ENCODE measurements at regions not wholly inside any gene's neighbourhood (a gene's known extent, or its start where the extent isn't known, plus 50 kb on each side); places are given as distances from the start of the nearest gene placed in this dataset.

GRCh38 chr10:111968647-111969046 is 214.9 kb downstream of the GPAM start:
- Mint-ChIP-seq H3K27ac (no peak overlapping the region), H3K4me3 (no peak overlapping the region), H3K4me1 (ENCODE audit: low read depth) (no peaks in the 10 kb centered on the region), H3K27me3 (no peaks in the 10 kb centered on the region), H3K9me3 (peaks cover 9% of the 10 kb centered on the region), H3K36me3 (no peaks in the 10 kb centered on the region)
- ChIA-PET POLR2A (no interaction called here), CTCF (no interaction called here)
- intact Hi-C loops (cut with micrococcal nuclease) = no loop called here
- no peak for DNase-seq

GRCh38 chr10:111970111-111970510 is 213.5 kb downstream of the GPAM start:
- Mint-ChIP-seq H3K4me3 (no peak overlapping the region), H3K27me3 (no peaks in the 10 kb centered on the region), H3K9me3 (peaks cover 8% of the 10 kb centered on the region), H3K27ac (no peak overlapping the region), H3K36me3 (no peaks in the 10 kb centered on the region), H3K4me1 (ENCODE audit: low read depth) (no peaks in the 10 kb centered on the region)
- ChIA-PET POLR2A (no interaction called here), CTCF (no interaction called here)
- intact Hi-C loops (cut with micrococcal nuclease) = no loop called here
- no peak for DNase-seq

- no peaks in the 10 kb centered on the region for H3K36me3 Mint-ChIP-seq
Observed at GRCh38 chr10:111972109-111972508, 211.5 kb downstream of the GPAM start.

GRCh38 chr10:111973306-111973705 is 210.3 kb downstream of the GPAM start:
- POLR2A ChIA-PET = no interaction called here
- no peak for DNase-seq
- H3K4me3 Mint-ChIP-seq = no peak overlapping the region
- intact Hi-C loops (cut with micrococcal nuclease) = no loop called here
- CTCF ChIA-PET = no interaction called here
- no peaks in the 10 kb centered on the region for H3K36me3 Mint-ChIP-seq
- no peaks in the 10 kb centered on the region for H3K4me1 Mint-ChIP-seq (ENCODE audit: low read depth)
- H3K27ac Mint-ChIP-seq = no peak overlapping the region
- no peaks in the 10 kb centered on the region for H3K9me3 Mint-ChIP-seq
- H3K27me3 Mint-ChIP-seq = no peaks in the 10 kb centered on the region

More at GRCh38 chr10:111972109-111972508, 211.5 kb downstream of the GPAM start:
- no peaks in the 10 kb centered on the region for H3K27me3 Mint-ChIP-seq
- no peak for DNase-seq
- H3K9me3 Mint-ChIP-seq = peaks cover 2% of the 10 kb centered on the region
- intact Hi-C loops (cut with micrococcal nuclease) = no loop called here
- no peaks in the 10 kb centered on the region for H3K4me1 Mint-ChIP-seq (ENCODE audit: low read depth)
- POLR2A ChIA-PET = no interaction called here
- no peak overlapping the region for H3K27ac Mint-ChIP-seq
- H3K4me3 Mint-ChIP-seq = no peak overlapping the region
- CTCF ChIA-PET = no interaction called here

GRCh38 chr10:111973826-111974225 is 209.7 kb downstream of the GPAM start:
- Mint-ChIP-seq H3K27me3 (no peaks in the 10 kb centered on the region), H3K9me3 (no peaks in the 10 kb centered on the region), H3K27ac (no peak overlapping the region), H3K36me3 (no peaks in the 10 kb centered on the region), H3K4me1 (ENCODE audit: low read depth) (no peaks in the 10 kb centered on the region), H3K4me3 (no peak overlapping the region)
- ChIA-PET CTCF (no interaction called here), POLR2A (no interaction called here)
- DNase-seq = no peak
- intact Hi-C loops (cut with micrococcal nuclease) = no loop called here

- intact Hi-C loops (cut with micrococcal nuclease) = no loop called here
- Mint-ChIP-seq H3K27me3 (no peaks in the 10 kb centered on the region), H3K9me3 (no peaks in the 10 kb centered on the region), H3K36me3 (no peaks in the 10 kb centered on the region), H3K27ac (no peak overlapping the region), H3K4me1 (ENCODE audit: low read depth) (no peaks in the 10 kb centered on the region), H3K4me3 (no peak overlapping the region)
- CTCF ChIA-PET = no interaction called here
- DNase-seq = no peak
- POLR2A ChIA-PET = no interaction called here
Observed at GRCh38 chr10:111974325-111974724, 209.2 kb downstream of the GPAM start.

- H3K27ac Mint-ChIP-seq = no peak overlapping the region
- no peak for DNase-seq
- no peaks in the 10 kb centered on the region for H3K27me3 Mint-ChIP-seq
- CTCF ChIA-PET = no interaction called here
- POLR2A ChIA-PET = no interaction called here
- H3K36me3 Mint-ChIP-seq = no peaks in the 10 kb centered on the region
- H3K9me3 Mint-ChIP-seq = no peaks in the 10 kb centered on the region
- no peak overlapping the region for H3K4me3 Mint-ChIP-seq
- H3K4me1 Mint-ChIP-seq (ENCODE audit: low read depth) = no peaks in the 10 kb centered on the region
- intact Hi-C loops (cut with micrococcal nuclease) = no loop called here
Observed at GRCh38 chr10:111976557-111976956, 207.0 kb downstream of the GPAM start.

- no peaks in the 10 kb centered on the region for H3K9me3 Mint-ChIP-seq
- intact Hi-C loops (cut with micrococcal nuclease) = no loop called here
- no peaks in the 10 kb centered on the region for H3K4me1 Mint-ChIP-seq (ENCODE audit: low read depth)
- ChIA-PET POLR2A (no interaction called here), CTCF (no interaction called here)
- H3K4me3 Mint-ChIP-seq = no peak overlapping the region
- H3K27ac Mint-ChIP-seq = no peak overlapping the region
- DNase-seq = no peak
- H3K27me3 Mint-ChIP-seq = peaks cover 2% of the 10 kb centered on the region
- H3K36me3 Mint-ChIP-seq = no peaks in the 10 kb centered on the region
Observed at GRCh38 chr10:111984057-111984456, 199.5 kb downstream of the GPAM start.

- H3K9me3 Mint-ChIP-seq = no peaks in the 10 kb centered on the region
- H3K4me1 Mint-ChIP-seq (ENCODE audit: low read depth) = no peaks in the 10 kb centered on the region
- intact Hi-C loops (cut with micrococcal nuclease) = no loop called here
- DNase-seq = no peak
- ChIA-PET CTCF (no interaction called here), POLR2A (no interaction called here)
- no peaks in the 10 kb centered on the region for H3K36me3 Mint-ChIP-seq
- no peak overlapping the region for H3K4me3 Mint-ChIP-seq
- peaks cover 2% of the 10 kb centered on the region for H3K27me3 Mint-ChIP-seq
- H3K27ac Mint-ChIP-seq = no peak overlapping the region
Observed at GRCh38 chr10:111986079-111986478, 197.5 kb downstream of the GPAM start.

GRCh38 chr10:111988646-111989045 is 194.9 kb downstream of the GPAM start:
- no peak for DNase-seq
- Mint-ChIP-seq H3K4me1 (ENCODE audit: low read depth) (no peaks in the 10 kb centered on the region), H3K9me3 (no peaks in the 10 kb centered on the region), H3K36me3 (no peaks in the 10 kb centered on the region), H3K4me3 (no peak overlapping the region), H3K27me3 (peaks cover 1% of the 10 kb centered on the region), H3K27ac (no peak overlapping the region)
- intact Hi-C loops (cut with micrococcal nuclease) = no loop called here
- ChIA-PET POLR2A (no interaction called here), CTCF (no interaction called here)

- H3K27me3 Mint-ChIP-seq = peaks cover 1% of the 10 kb centered on the region
- POLR2A ChIA-PET = no interaction called here
- CTCF ChIA-PET = no interaction called here
Observed at GRCh38 chr10:111989136-111989911, 194.2 kb downstream of the GPAM start.

GRCh38 chr10:111990734-111991133 is 192.8 kb downstream of the GPAM start:
- Mint-ChIP-seq H3K27me3 (peaks cover 1% of the 10 kb centered on the region), H3K27ac (no peak overlapping the region), H3K36me3 (no peaks in the 10 kb centered on the region), H3K4me3 (no peak overlapping the region), H3K4me1 (ENCODE audit: low read depth) (no peaks in the 10 kb centered on the region), H3K9me3 (peaks cover 5% of the 10 kb centered on the region)
- POLR2A ChIA-PET = no interaction called here
- CTCF ChIA-PET = no interaction called here
- intact Hi-C loops (cut with micrococcal nuclease) = no loop called here
- DNase-seq = no peak

More at GRCh38 chr10:111989136-111989911, 194.2 kb downstream of the GPAM start:
- intact Hi-C loops (cut with micrococcal nuclease) = no loop called here
- Mint-ChIP-seq H3K27ac (no peak overlapping the region), H3K4me1 (ENCODE audit: low read depth) (no peaks in the 10 kb centered on the region), H3K36me3 (no peaks in the 10 kb centered on the region), H3K4me3 (no peak overlapping the region), H3K9me3 (no peaks in the 10 kb centered on the region)
- DNase-seq = no peak

- intact Hi-C loops (cut with micrococcal nuclease) = no loop called here
- CTCF ChIA-PET = no interaction called here
- Mint-ChIP-seq H3K4me1 (ENCODE audit: low read depth) (no peaks in the 10 kb centered on the region), H3K27ac (no peak overlapping the region), H3K36me3 (no peaks in the 10 kb centered on the region), H3K9me3 (peaks cover 5% of the 10 kb centered on the region), H3K4me3 (no peak overlapping the region), H3K27me3 (peaks cover 1% of the 10 kb centered on the region)
- POLR2A ChIA-PET = no interaction called here
- no peak for DNase-seq
Observed at GRCh38 chr10:111993321-111993720, 190.2 kb downstream of the GPAM start.

All from activated CD4-positive, alpha-beta memory T cell treated with anti-CD3 and anti-CD28 coated beads for 36 hours (primary cell).